Ishikawa (cell line): ENCODE measurements at regions not wholly inside any gene's neighbourhood (a gene's known extent, or its start where the extent isn't known, plus 50 kb on each side); places are given as distances from the start of the nearest gene placed in this dataset.

Experiments
- CEBPB ChIP-seq: IDR thresholded peaks from 2 replicates; pipeline ENCODE4 v1.6.1; 2012
- CREB1 ChIP-seq: IDR thresholded peaks from 2 replicates; pipeline ENCODE4 v1.6.1; 2012; ENCODE audit warnings: low read depth
- TEAD4 ChIP-seq: IDR thresholded peaks from 2 replicates; pipeline ENCODE4 v1.6.1; 2012
- TF ChIP-seq, protein P1 (sequence below): IDR thresholded peaks from 2 replicates; pipeline ENCODE4 v1.6.1; 2012; ENCODE audit warnings: low read depth, mild to moderate bottlenecking

DNA sequence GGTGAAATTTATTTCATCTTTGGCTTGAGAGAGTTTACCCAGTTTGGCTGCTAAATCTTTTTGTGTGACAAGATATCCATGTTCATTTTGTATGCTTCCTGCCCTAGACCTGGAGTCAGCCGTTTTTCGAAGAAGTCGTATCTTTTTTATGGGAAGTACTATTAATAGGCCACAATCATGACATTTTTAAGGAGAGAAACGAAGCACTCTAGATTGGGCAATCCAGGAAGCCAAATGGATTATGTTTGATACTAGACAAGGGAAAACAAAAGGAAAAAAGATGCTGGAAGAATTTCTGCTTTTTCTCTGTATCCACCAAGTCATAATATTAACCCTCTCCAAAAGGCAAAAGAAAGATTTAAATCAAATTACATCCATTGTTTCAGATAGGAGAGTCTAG, 214.6 kb downstream of the HDGFL1 start:
- TF ChIP-seq, protein P1, sequence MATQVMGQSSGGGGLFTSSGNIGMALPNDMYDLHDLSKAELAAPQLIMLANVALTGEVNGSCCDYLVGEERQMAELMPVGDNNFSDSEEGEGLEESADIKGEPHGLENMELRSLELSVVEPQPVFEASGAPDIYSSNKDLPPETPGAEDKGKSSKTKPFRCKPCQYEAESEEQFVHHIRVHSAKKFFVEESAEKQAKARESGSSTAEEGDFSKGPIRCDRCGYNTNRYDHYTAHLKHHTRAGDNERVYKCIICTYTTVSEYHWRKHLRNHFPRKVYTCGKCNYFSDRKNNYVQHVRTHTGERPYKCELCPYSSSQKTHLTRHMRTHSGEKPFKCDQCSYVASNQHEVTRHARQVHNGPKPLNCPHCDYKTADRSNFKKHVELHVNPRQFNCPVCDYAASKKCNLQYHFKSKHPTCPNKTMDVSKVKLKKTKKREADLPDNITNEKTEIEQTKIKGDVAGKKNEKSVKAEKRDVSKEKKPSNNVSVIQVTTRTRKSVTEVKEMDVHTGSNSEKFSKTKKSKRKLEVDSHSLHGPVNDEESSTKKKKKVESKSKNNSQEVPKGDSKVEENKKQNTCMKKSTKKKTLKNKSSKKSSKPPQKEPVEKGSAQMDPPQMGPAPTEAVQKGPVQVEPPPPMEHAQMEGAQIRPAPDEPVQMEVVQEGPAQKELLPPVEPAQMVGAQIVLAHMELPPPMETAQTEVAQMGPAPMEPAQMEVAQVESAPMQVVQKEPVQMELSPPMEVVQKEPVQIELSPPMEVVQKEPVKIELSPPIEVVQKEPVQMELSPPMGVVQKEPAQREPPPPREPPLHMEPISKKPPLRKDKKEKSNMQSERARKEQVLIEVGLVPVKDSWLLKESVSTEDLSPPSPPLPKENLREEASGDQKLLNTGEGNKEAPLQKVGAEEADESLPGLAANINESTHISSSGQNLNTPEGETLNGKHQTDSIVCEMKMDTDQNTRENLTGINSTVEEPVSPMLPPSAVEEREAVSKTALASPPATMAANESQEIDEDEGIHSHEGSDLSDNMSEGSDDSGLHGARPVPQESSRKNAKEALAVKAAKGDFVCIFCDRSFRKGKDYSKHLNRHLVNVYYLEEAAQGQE: no peak
- TF ChIP-seq CREB1 (no peak), CEBPB (no peak), TEAD4 (no peak)
